Sigmoid colon (tissue), 4 donors: ENCODE measurements at regions not wholly inside any gene's neighbourhood (a gene's known extent, or its start where the extent isn't known, plus 50 kb on each side); places are given as distances from the start of the nearest gene placed in this dataset.

ENCODE experiments used
- CTCF ChIP-seq, 4 experiments: fragments of 450-650 bp in 3 of 4; fragments of 200-600 bp in 1 of 4; IDR thresholded peaks; one replicate each; pipeline ENCODE4 v1.5.1; 2016 to 2019; ENCODE audit warnings: antibody characterized with exemption in 4 of 4, mild to moderate bottlenecking in 3 of 4, moderate library complexity in 2 of 4
- EP300 ChIP-seq, 4 donors: sonication (generic); formaldehyde crosslinking; IDR thresholded peaks; one replicate each; pipeline ENCODE4 v1.6.1; 2017; ENCODE audit warnings: antibody characterized with exemption in 4 of 4

- TF ChIP-seq EP300 (IDR thresholded peaks at IDR 0.05), result no peak
- no peak for TF ChIP-seq CTCF (IDR thresholded peaks at IDR 0.05)
Measured at GRCh38 chr3:44058022-44058867, 183.4 kb upstream of the TOPAZ1 start.
